ENCODE measurements at regions not wholly inside any gene's neighbourhood (a gene's known extent, or its start where the extent isn't known, plus 50 kb on each side); places are given as distances from the start of the nearest gene placed in this dataset.

- Histone ChIP-seq H4K5ac (ENCODE audit: insufficient read length, low read depth, low read length) (no peak overlapping the region), H3K23ac (ENCODE audit: insufficient read length, low read depth, low read length) (no peak overlapping the region), H3K56ac (ENCODE audit: insufficient read length, low read depth, low read length) (no peak overlapping the region), H3K27me3 (ENCODE audit: insufficient read depth, low read length) (no peaks in the 10 kb centered on the region), H4K8ac (replicated peaks; ENCODE audit: insufficient read length, low read depth, low read length) (no peak overlapping the region), H3K14ac (ENCODE audit: insufficient read depth, low read length) (no peak overlapping the region), H3K9ac (ENCODE audit: extremely low read depth, insufficient read length, low read length) (no peak overlapping the region), H3K27ac (ENCODE audit: insufficient read length, low read depth, low read length) (no peak overlapping the region), H2BK120ac (ENCODE audit: low read depth, low read length, poor library complexity, severe bottlenecking) (no peak overlapping the region), H3K79me1 (ENCODE audit: insufficient read depth, low read depth, low read length, poor library complexity, severe bottlenecking) (no peaks in the 10 kb centered on the region), H3T11ph (ENCODE audit: low read length) (no peak overlapping the region), H3K9me3 (ENCODE audit: control insufficient read depth, low read depth, low read length) (no peaks in the 10 kb centered on the region), H4K20me1 (ENCODE audit: control insufficient read depth, insufficient read depth, insufficient read length) (no peaks in the 10 kb centered on the region), H3K23me2 (ENCODE audit: insufficient read length, low read depth, low read length, poor library complexity, severe bottlenecking) (no peaks in the 10 kb centered on the region), H3K79me2 (ENCODE audit: insufficient read depth, low read length) (no peaks in the 10 kb centered on the region), H2AFZ (ENCODE audit: low read length) (no peak overlapping the region), H3K4me1 (ENCODE audit: insufficient read depth, low read length) (no peaks in the 10 kb centered on the region), H2BK15ac (ENCODE audit: low read depth, low read length) (no peak overlapping the region), H2BK12ac (ENCODE audit: insufficient read length, low read depth, low read length) (no peak overlapping the region), H2AK5ac (ENCODE audit: insufficient read length, low read length) (no peak overlapping the region), H3K4me2 (ENCODE audit: insufficient read depth, insufficient read length, low read length) (no peak overlapping the region), H2BK20ac (ENCODE audit: low read depth, low read length, poor library complexity, severe bottlenecking) (no peak overlapping the region), H4K91ac (ENCODE audit: insufficient read length, low read depth, low read length) (no peak overlapping the region), H3K18ac (ENCODE audit: insufficient read length, low read depth, low read length) (no peak overlapping the region), H2BK5ac (ENCODE audit: insufficient read length, low read length) (no peak overlapping the region), H3K4ac (ENCODE audit: low read depth, low read length) (no peak overlapping the region)
- Mint-ChIP-seq H3K9me3 (no peaks in the 10 kb centered on the region), H3K4me1 (peaks cover 10 to 11% of the 10 kb centered on the region in 2 experiments), H3K4me3 (no peak overlapping the region), H3K27ac (no peak overlapping the region), H3K27me3 (ENCODE audit: low read depth) (no peaks in the 10 kb centered on the region), H3K36me3 (ENCODE audit: insufficient read depth in 1 of 3, low read depth in 3 of 3) (no peaks in the 10 kb centered on the region)
- WGBS (ENCODE audit: extremely low coverage, insufficient read length, low lambda C conversion rate) = no CpG with 5 or more reads among the region's 1 CpG
- DNase-seq = no peak
- TF ChIP-seq CTCF (conservative IDR thresholded peaks at IDR 0.05) = no peak
Observed at GRCh38 chr13:34886987-34887386, 55.1 kb upstream of the NBEA start.

Data from H9 (cell line).